ENCODE measurements at regions not wholly inside any gene's neighbourhood (a gene's known extent, or its start where the extent isn't known, plus 50 kb on each side); places are given as distances from the start of the nearest gene placed in this dataset.

DNA sequence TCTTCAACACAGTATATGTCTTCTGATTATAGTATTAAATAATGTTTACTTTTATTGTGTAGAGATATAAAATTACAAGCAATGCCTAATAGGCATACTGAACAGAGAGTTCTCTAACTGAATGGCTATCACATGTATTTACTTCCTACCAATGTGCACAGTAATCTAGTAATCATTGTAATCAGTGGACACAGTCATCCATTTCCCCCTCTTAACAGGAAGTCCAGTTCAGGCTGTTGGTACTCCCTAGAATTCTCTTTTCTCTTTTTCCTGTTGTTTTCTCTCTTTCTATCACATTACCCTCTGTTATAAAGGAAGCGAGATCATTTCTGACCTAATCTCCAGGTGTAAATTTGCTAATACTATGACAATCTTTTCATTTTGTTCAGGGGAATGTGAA, 172.5 kb downstream of the HTR1B start:
- Histone ChIP-seq H3F3A (ENCODE audit: low read depth) (no peaks in the 10 kb centered on the region), H3K4me1 (ENCODE audit: insufficient read depth, low read length, poor library complexity, severe bottlenecking) (no peaks in the 10 kb centered on the region), H3K27me3 (ENCODE audit: insufficient read depth, low read length, poor library complexity, severe bottlenecking) (no peaks in the 10 kb centered on the region), H2AFZ (ENCODE audit: low read length) (no peak overlapping the region), H3K79me2 (ENCODE audit: insufficient read depth, low read length) (no peaks in the 10 kb centered on the region), H3K9me3 (ENCODE audit: insufficient read depth, low read depth, low read length) (no peaks in the 10 kb centered on the region), H3K36me3 (ENCODE audit: insufficient read depth, low read length) (no peaks in the 10 kb centered on the region), H3K4me2 (ENCODE audit: low read depth, low read length, poor library complexity, severe bottlenecking) (no peak overlapping the region), H3K9me2 (replicated peaks; ENCODE audit: low read depth, low read length) (no peaks in the 10 kb centered on the region), H4K20me1 (ENCODE audit: insufficient read depth, low read length, poor library complexity, severe bottlenecking) (no peaks in the 10 kb centered on the region), H3K9ac (ENCODE audit: low read depth, low read length, poor library complexity, severe bottlenecking) (no peak overlapping the region), H3K4me3 (ENCODE audit: low read length, poor library complexity, severe bottlenecking) (no peak overlapping the region)
- no peak for TF ChIP-seq EZH2phosphoT487 (IDR thresholded peaks at IDR 0.05; ENCODE audit: borderline replicate concordance)
- TF ChIP-seq, protein P1, sequence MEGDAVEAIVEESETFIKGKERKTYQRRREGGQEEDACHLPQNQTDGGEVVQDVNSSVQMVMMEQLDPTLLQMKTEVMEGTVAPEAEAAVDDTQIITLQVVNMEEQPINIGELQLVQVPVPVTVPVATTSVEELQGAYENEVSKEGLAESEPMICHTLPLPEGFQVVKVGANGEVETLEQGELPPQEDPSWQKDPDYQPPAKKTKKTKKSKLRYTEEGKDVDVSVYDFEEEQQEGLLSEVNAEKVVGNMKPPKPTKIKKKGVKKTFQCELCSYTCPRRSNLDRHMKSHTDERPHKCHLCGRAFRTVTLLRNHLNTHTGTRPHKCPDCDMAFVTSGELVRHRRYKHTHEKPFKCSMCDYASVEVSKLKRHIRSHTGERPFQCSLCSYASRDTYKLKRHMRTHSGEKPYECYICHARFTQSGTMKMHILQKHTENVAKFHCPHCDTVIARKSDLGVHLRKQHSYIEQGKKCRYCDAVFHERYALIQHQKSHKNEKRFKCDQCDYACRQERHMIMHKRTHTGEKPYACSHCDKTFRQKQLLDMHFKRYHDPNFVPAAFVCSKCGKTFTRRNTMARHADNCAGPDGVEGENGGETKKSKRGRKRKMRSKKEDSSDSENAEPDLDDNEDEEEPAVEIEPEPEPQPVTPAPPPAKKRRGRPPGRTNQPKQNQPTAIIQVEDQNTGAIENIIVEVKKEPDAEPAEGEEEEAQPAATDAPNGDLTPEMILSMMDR (conservative IDR thresholded peaks at IDR 0.05; ENCODE audit: low read length) = no peak

DNA sequence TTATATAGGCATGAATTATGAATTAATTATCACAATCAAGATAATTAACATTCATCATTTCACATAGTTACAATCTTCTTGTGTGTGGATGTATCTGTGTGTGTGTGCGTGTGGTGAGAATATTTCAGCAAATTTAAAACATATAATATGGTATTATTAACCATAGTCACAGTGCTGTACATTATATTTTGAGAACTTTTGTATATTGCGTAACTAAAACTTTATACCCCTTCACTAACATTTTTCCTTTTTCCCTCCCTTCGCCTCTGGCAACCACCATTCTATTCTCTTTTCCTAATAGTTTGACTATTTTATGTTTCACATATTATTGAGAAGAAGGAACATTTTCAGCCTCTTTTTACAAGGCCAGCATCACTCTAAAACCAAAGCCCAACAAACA, 176.8 kb downstream of the HTR1B start:
- Histone ChIP-seq H3K4me2 (ENCODE audit: low read depth, low read length, poor library complexity, severe bottlenecking) (no peak overlapping the region), H3K4me3 (ENCODE audit: low read length, poor library complexity, severe bottlenecking) (no peak overlapping the region), H3F3A (ENCODE audit: low read depth) (no peaks in the 10 kb centered on the region)

DNA sequence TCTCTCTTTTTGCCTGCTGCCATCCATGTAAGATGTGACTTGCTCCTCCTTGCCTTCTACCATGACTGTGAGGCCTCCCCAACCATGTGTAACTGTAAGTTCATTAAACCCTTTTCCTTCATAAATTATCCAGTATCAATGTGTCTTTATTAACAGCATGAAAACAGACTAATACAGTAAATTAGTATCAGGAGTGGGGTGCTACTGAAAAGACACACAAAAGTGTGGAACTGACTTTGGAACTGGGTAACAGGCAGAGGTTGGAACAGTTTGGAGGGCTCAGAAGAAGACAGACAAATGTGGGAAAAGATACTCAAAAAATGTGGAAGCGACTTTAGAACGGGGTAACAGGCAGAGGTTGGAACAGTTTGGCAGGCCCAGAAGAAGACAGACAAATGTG, 189.4 kb downstream of the HTR1B start:
- no peaks in the 10 kb centered on the region for H3K27me3 ChIP-seq (ENCODE audit: insufficient read depth, low read length, poor library complexity, severe bottlenecking)
- H3K9ac ChIP-seq (ENCODE audit: low read depth, low read length, poor library complexity, severe bottlenecking) = no peak overlapping the region
- H3K9me3 ChIP-seq (ENCODE audit: insufficient read depth, low read depth, low read length) = no peaks in the 10 kb centered on the region; the same call in 1 of the 2 replicates
- H3K36me3 ChIP-seq (ENCODE audit: insufficient read depth, low read length) = no peaks in the 10 kb centered on the region
- no peaks in the 10 kb centered on the region for H3K4me1 ChIP-seq (ENCODE audit: insufficient read depth, low read length, poor library complexity, severe bottlenecking)
- no peaks in the 10 kb centered on the region for H4K20me1 ChIP-seq (ENCODE audit: insufficient read depth, low read length, poor library complexity, severe bottlenecking)
- no peak overlapping the region for H3K4me2 ChIP-seq (ENCODE audit: low read depth, low read length, poor library complexity, severe bottlenecking)
- no peak for TF ChIP-seq EZH2phosphoT487 (IDR thresholded peaks at IDR 0.05; ENCODE audit: borderline replicate concordance)
- TF ChIP-seq, protein P1 (conservative IDR thresholded peaks at IDR 0.05; ENCODE audit: low read length) = no peak
- no peak overlapping the region for H3K4me3 ChIP-seq (ENCODE audit: low read length, poor library complexity, severe bottlenecking)
- H3K79me2 ChIP-seq (ENCODE audit: insufficient read depth, low read length) = no peaks in the 10 kb centered on the region
- no peak overlapping the region for H2AFZ ChIP-seq (ENCODE audit: low read length)
- H3F3A ChIP-seq (ENCODE audit: low read depth) = no peaks in the 10 kb centered on the region
- H3K9me2 ChIP-seq (replicated peaks; ENCODE audit: low read depth, low read length) = no peaks in the 10 kb centered on the region

More for the DNA sequence above, 176.8 kb downstream of the HTR1B start:
- H3K4me1 ChIP-seq (ENCODE audit: insufficient read depth, low read length, poor library complexity, severe bottlenecking) = no peaks in the 10 kb centered on the region
- no peaks in the 10 kb centered on the region for H3K27me3 ChIP-seq (ENCODE audit: insufficient read depth, low read length, poor library complexity, severe bottlenecking)
- H2AFZ ChIP-seq (ENCODE audit: low read length) = no peak overlapping the region
- no peaks in the 10 kb centered on the region for H3K9me2 ChIP-seq (replicated peaks; ENCODE audit: low read depth, low read length)
- TF ChIP-seq, protein P1 (conservative IDR thresholded peaks at IDR 0.05; ENCODE audit: low read length) = no peak
- no peak for TF ChIP-seq EZH2phosphoT487 (IDR thresholded peaks at IDR 0.05; ENCODE audit: borderline replicate concordance)
- H3K9ac ChIP-seq (ENCODE audit: low read depth, low read length, poor library complexity, severe bottlenecking) = no peak overlapping the region
- no peaks in the 10 kb centered on the region for H3K36me3 ChIP-seq (ENCODE audit: insufficient read depth, low read length)
- H4K20me1 ChIP-seq (ENCODE audit: insufficient read depth, low read length, poor library complexity, severe bottlenecking) = no peaks in the 10 kb centered on the region
- H3K79me2 ChIP-seq (ENCODE audit: insufficient read depth, low read length) = no peaks in the 10 kb centered on the region
- H3K9me3 ChIP-seq (ENCODE audit: insufficient read depth, low read depth, low read length) = no peaks in the 10 kb centered on the region
